PC-3 (cell line): ENCODE measurements at regions not wholly inside any gene's neighbourhood (a gene's known extent, or its start where the extent isn't known, plus 50 kb on each side); places are given as distances from the start of the nearest gene placed in this dataset.

Source experiments
- ATAC-seq: fragments of 200-7000 bp; cut with Tn5 transposase; 2 replicates; pipeline ENCODE4 v1.9.1; 2020; ENCODE audit warnings: mild to moderate bottlenecking, moderate library complexity
- BruUV-seq: library from RNA; stranded (reverse); fragments of 400-500 nt; replicated peaks from 2 replicates; lab custom pipeline; 2021; lab: Mats Ljungman, UMichigan
- CTCF ChIA-PET: fragments of 300-600 bp; sonication (Branson Sonifier 250); formaldehyde crosslinking; loops from one replicate; lab custom pipeline; 2022; ENCODE audit warnings: antibody characterized with exemption; lab: Charles Lee
- POLR2A ChIA-PET: fragments of 300-600 bp; sonication (Branson Sonifier 250); formaldehyde crosslinking; loops from one replicate; lab custom pipeline; 2022; ENCODE audit warnings: antibody characterized with exemption; ENCODE audit not compliant: unreplicated experiment; lab: Charles Lee
- DNase-seq: peaks from one replicate; pipeline ENCODE4 v3.0.0-alpha.2; 2015
- H2AFZ ChIP-seq: fragments of 300-600 bp; sonication (generic); 2 replicates; pipeline ENCODE4 v1.6.0; 2016; ENCODE audit warnings: antibody characterized with exemption, low read length
- H3F3A ChIP-seq: fragments of 300-600 bp; sonication (generic); one replicate; pipeline ENCODE4 v1.6.0; 2017; ENCODE audit warnings: antibody characterized with exemption, low read length, control low read depth, mild to moderate bottlenecking; ENCODE audit not compliant: unreplicated experiment
- H3K27ac ChIP-seq: fragments of 300-600 bp; sonication (generic); 2 replicates; pipeline ENCODE4 v1.5.1; 2016; ENCODE audit warnings: mild to moderate bottlenecking, low read length
- H3K27me3 ChIP-seq: fragments of 300-600 bp; sonication (generic); 2 replicates; pipeline ENCODE4 v1.6.1; 2016; ENCODE audit warnings: low read length, mixed read lengths
- H3K36me3 ChIP-seq: fragments of 300-600 bp; sonication (generic); 2 replicates; pipeline ENCODE4 v1.6.1; 2016; ENCODE audit warnings: low read depth, mixed run types, low read length, mixed read lengths
- H3K4me1 ChIP-seq: fragments of 300-600 bp; sonication (generic); 2 replicates; pipeline ENCODE4 v1.5.1; 2016; ENCODE audit warnings: low read length; ENCODE audit not compliant: insufficient read depth
- H3K4me2 ChIP-seq: fragments of 300-600 bp; sonication (generic); 2 replicates; pipeline ENCODE4 v1.6.0; 2016; ENCODE audit warnings: low read length
- H3K4me3 ChIP-seq: fragments of 300-600 bp; sonication (generic); 2 replicates; pipeline ENCODE4 v1.5.1; 2016; ENCODE audit warnings: mild to moderate bottlenecking, low read length, mixed read lengths
- H3K79me2 ChIP-seq: fragments of 300-600 bp; sonication (generic); 2 replicates; pipeline ENCODE4 v1.6.1; 2017; ENCODE audit warnings: low read length, mixed read lengths
- H3K9ac ChIP-seq: fragments of 300-600 bp; sonication (generic); 2 replicates; pipeline ENCODE4 v1.6.0; 2016; ENCODE audit warnings: mild to moderate bottlenecking, low read length
- H3K9me2 ChIP-seq: fragments of 300-600 bp; sonication (generic); replicated peaks from 2 replicates; pipeline ENCODE4 v1.6.1; 2016; ENCODE audit warnings: mixed run types, low read length, mixed read lengths
- H3K9me3 ChIP-seq: fragments of 300-600 bp; sonication (generic); 2 replicates; pipeline ENCODE4 v1.6.1; 2016; ENCODE audit warnings: low read length, mixed read lengths
- H4K20me1 ChIP-seq: fragments of 300-600 bp; sonication (generic); 2 replicates; pipeline ENCODE4 v1.6.1; 2016; ENCODE audit warnings: low read length, mixed read lengths
- CTCF ChIP-seq: fragments of 300-600 bp; sonication (generic); conservative IDR thresholded peaks from 2 replicates; pipeline ENCODE4 v1.5.1; 2017; ENCODE audit warnings: antibody characterized with exemption, low read depth, mild to moderate bottlenecking, low read length
- EZH2 ChIP-seq: fragments of 300-600 bp; sonication (generic); IDR thresholded peaks from one replicate; pipeline ENCODE4 v1.6.1; 2017; ENCODE audit warnings: antibody characterized with exemption, mild to moderate bottlenecking, low read length; ENCODE audit not compliant: unreplicated experiment
- EZH2phosphoT487 ChIP-seq: fragments of 300-600 bp; sonication (generic); IDR thresholded peaks from 2 replicates; pipeline ENCODE4 v1.6.1; 2018; ENCODE audit warnings: mild to moderate bottlenecking, antibody characterized with exemption, low read length, borderline replicate concordance
- intact Hi-C: fragments of 100-400 bp; cut with micrococcal nuclease; formaldehyde crosslinking; loops from 2 replicates; pipeline ENCODE4 v1.9.0; 2023

GRCh38 chr21:24148461-24148860 is 1458.8 kb downstream of the MRPL39 start:
- Histone ChIP-seq H3K79me2 (no peaks in the 10 kb centered on the region), H3K9me2 (no peaks in the 10 kb centered on the region), H3K4me2 (no peak overlapping the region), H3K4me1 (no peaks in the 10 kb centered on the region), H4K20me1 (no peaks in the 10 kb centered on the region), H3K9ac (no peak overlapping the region), H3F3A (no peaks in the 10 kb centered on the region), H3K4me3 (no peak overlapping the region), H3K27me3 (no peaks in the 10 kb centered on the region), H3K9me3 (no peaks in the 10 kb centered on the region), H3K27ac (no peak overlapping the region), H2AFZ (no peak overlapping the region), H3K36me3 (no peaks in the 10 kb centered on the region)
- POLR2A ChIA-PET = no interaction called here
- BruUV-seq = no TSS peak
- no peak for ATAC-seq
- intact Hi-C loops = no loop called here
- CTCF ChIA-PET = no interaction called here
- DNase-seq = no peak
- TF ChIP-seq EZH2phosphoT487 (no peak), CTCF (no peak), EZH2 (no peak)

GRCh38 chr21:24147674-24148073 is 1459.6 kb downstream of the MRPL39 start:
- Histone ChIP-seq H3K79me2 (no peaks in the 10 kb centered on the region), H3K27me3 (no peaks in the 10 kb centered on the region), H3K9me3 (no peaks in the 10 kb centered on the region), H3K4me1 (no peaks in the 10 kb centered on the region), H3F3A (no peaks in the 10 kb centered on the region), H3K9ac (no peak overlapping the region), H3K27ac (no peak overlapping the region), H3K4me3 (no peak overlapping the region), H3K36me3 (no peaks in the 10 kb centered on the region), H3K9me2 (no peaks in the 10 kb centered on the region), H2AFZ (no peak overlapping the region), H4K20me1 (no peaks in the 10 kb centered on the region), H3K4me2 (no peak overlapping the region)
- no TSS peak for BruUV-seq
- no peak for DNase-seq
- intact Hi-C loops = no loop called here
- no peak for ATAC-seq
- TF ChIP-seq CTCF (no peak), EZH2phosphoT487 (no peak), EZH2 (no peak)
- POLR2A ChIA-PET = no interaction called here
- CTCF ChIA-PET = no interaction called here

- TF ChIP-seq CTCF (no peak), EZH2 (no peak), EZH2phosphoT487 (no peak)
- Histone ChIP-seq H4K20me1 (no peaks in the 10 kb centered on the region), H2AFZ (no peak overlapping the region), H3F3A (no peaks in the 10 kb centered on the region), H3K4me1 (no peaks in the 10 kb centered on the region), H3K79me2 (no peaks in the 10 kb centered on the region), H3K27ac (no peak overlapping the region), H3K27me3 (no peaks in the 10 kb centered on the region), H3K9me3 (no peaks in the 10 kb centered on the region), H3K4me2 (no peak overlapping the region), H3K9me2 (no peaks in the 10 kb centered on the region), H3K36me3 (no peaks in the 10 kb centered on the region), H3K4me3 (no peak overlapping the region), H3K9ac (no peak overlapping the region)
- CTCF ChIA-PET = no interaction called here
- POLR2A ChIA-PET = no interaction called here
- ATAC-seq (no peak), DNase-seq (no peak)
- no TSS peak for BruUV-seq
- intact Hi-C loops = no loop called here
These were observed 1476.2 kb downstream of the MRPL39 start for GRCh38 chr21:24131056-24131455.
